Panc1 (cell line): ENCODE measurements at regions not wholly inside any gene's neighbourhood (a gene's known extent, or its start where the extent isn't known, plus 50 kb on each side); places are given as distances from the start of the nearest gene placed in this dataset.

Experiments used
- ATAC-seq: fragments of 200-7000 bp; cut with Tn5 transposase; 2 replicates; pipeline ENCODE4 v1.9.1; 2020; ENCODE audit warnings: mild to moderate bottlenecking, moderate library complexity
- BruUV-seq: library from RNA; stranded (reverse); fragments of 400-500 nt; replicated peaks from 2 replicates; lab custom pipeline; 2021; lab: Mats Ljungman, UMichigan
- CTCF ChIA-PET: fragments of 300-600 bp; sonication (Branson Sonifier 250); formaldehyde crosslinking; loops from one replicate; lab custom pipeline; 2022; ENCODE audit warnings: antibody characterized with exemption; lab: Charles Lee
- POLR2A ChIA-PET: fragments of 300-600 bp; sonication (Branson Sonifier 250); formaldehyde crosslinking; loops from one replicate; lab custom pipeline; 2022; ENCODE audit warnings: antibody characterized with exemption; lab: Charles Lee
- DNase-seq: peaks from one replicate; pipeline ENCODE4 v3.0.0-alpha.2; 2010; ENCODE audit warnings: low read depth, low spot score
- H3K27ac ChIP-seq: 2 replicates; pipeline ENCODE4 v1.5.1; 2011; ENCODE audit warnings: mild to moderate bottlenecking, low read length, inconsistent platforms
- H3K27me3 ChIP-seq: fragments of 200-500 bp; sonication (Bioruptor generic); 2 replicates; pipeline ENCODE4 v1.6.0; 2014; ENCODE audit warnings: low read length, inconsistent platforms; ENCODE audit not compliant: control insufficient read depth, insufficient read depth
- H3K36me3 ChIP-seq: fragments of 200-500 bp; sonication (Bioruptor generic); 2 replicates; pipeline ENCODE4 v1.5.1; 2014; ENCODE audit warnings: inconsistent platforms, mild to moderate bottlenecking, low read length, moderate library complexity; ENCODE audit not compliant: control insufficient read depth, insufficient read depth
- H3K4me1 ChIP-seq: 2 replicates; pipeline ENCODE4 v1.5.1; 2011; ENCODE audit warnings: inconsistent platforms, mild to moderate bottlenecking, low read length, moderate library complexity; ENCODE audit not compliant: control insufficient read depth, insufficient read depth
- H3K4me3 ChIP-seq, 2 experiments: 2 replicates each; pipeline ENCODE4 v1.5.1; 2011 to 2012; ENCODE audit warnings: low read depth in 2 of 2, low read length in 2 of 2, mild to moderate bottlenecking in 2 of 2, inconsistent platforms in 1 of 2, moderate library complexity in 1 of 2
- H3K9me3 ChIP-seq: fragments of 200-500 bp; sonication (Bioruptor generic); 2 replicates; pipeline ENCODE4 v1.5.1; 2014; ENCODE audit warnings: low read depth, mild to moderate bottlenecking, inconsistent platforms, low read length, moderate library complexity; ENCODE audit not compliant: control insufficient read depth, insufficient read depth
- POLR2AphosphoS5 ChIP-seq: IDR thresholded peaks from 2 replicates; pipeline ENCODE4 v1.6.1; 2012; ENCODE audit warnings: mild to moderate bottlenecking, low read depth, low read length, moderate library complexity
- SIN3A ChIP-seq: IDR thresholded peaks from 2 replicates; pipeline ENCODE4 v1.6.1; 2012; ENCODE audit warnings: low read depth, mild to moderate bottlenecking, low read length, moderate library complexity, borderline replicate concordance; ENCODE audit not compliant: insufficient read depth
- TCF7L2 ChIP-seq: IDR thresholded peaks from 2 replicates; pipeline ENCODE4 v1.6.1; 2011; ENCODE audit warnings: mild to moderate bottlenecking, low read depth, low read length, inconsistent platforms
- in situ Hi-C: cut with HindIII; loops from 2 replicates; pipeline ENCODE4 v1.10.0; 2016; ENCODE audit warnings: low sequenced_read_pairs, low pct_unique_long_range_greater_than_20kb
- intact Hi-C: fragments of 100-400 bp; cut with micrococcal nuclease; formaldehyde crosslinking; loops from one replicate; pipeline ENCODE4 v1.10.0; 2022; ENCODE audit not compliant: unreplicated experiment
- TF ChIP-seq, protein P1 (sequence below), 2 experiments: IDR thresholded peaks; 2 replicates each; pipeline ENCODE4 v1.6.1; 2011 to 2012; ENCODE audit warnings: low read depth in 2 of 2, control low read depth in 1 of 2, low read length in 1 of 2, mild to moderate bottlenecking in 1 of 2, moderate library complexity in 1 of 2; ENCODE audit not compliant: insufficient read depth in 1 of 2
- TF ChIP-seq, protein P2 (sequence below): fragments of 450-650 bp; IDR thresholded peaks from 2 replicates; pipeline ENCODE4 v1.5.1; 2017; ENCODE audit warnings: mild to moderate bottlenecking

DNA sequence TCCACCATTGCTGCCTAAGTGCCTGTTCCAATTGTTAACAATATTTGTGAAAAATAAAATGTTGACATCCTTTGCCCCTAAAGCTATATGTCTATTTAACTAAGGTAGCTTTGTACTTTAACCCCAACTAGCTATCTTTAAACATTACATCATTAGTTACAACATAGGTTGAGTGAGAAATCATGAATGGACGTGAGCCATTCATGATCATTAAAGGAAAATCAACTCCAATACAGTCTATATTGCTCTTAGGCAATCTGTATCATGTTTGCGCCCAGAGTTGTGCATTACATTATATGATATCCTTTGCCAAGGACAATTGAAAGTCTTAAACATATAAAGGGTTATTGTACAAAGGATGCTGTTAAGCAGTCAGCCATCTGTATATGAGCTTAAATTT lies 269.6 kb downstream of the ALX1 start:
- TF ChIP-seq POLR2AphosphoS5: no peak
- ATAC-seq (no peak), DNase-seq (no peak)
- in situ Hi-C loops (no loop called here), intact Hi-C loops (no loop called here)
- Histone ChIP-seq H3K36me3 (no peaks in the 10 kb centered on the region), H3K27me3 (no peaks in the 10 kb centered on the region), H3K9me3 (no peaks in the 10 kb centered on the region), H3K27ac (no peak overlapping the region), H3K4me3 (no peak overlapping the region), H3K4me1 (no peaks in the 10 kb centered on the region)
- ChIA-PET POLR2A (no interaction called here), CTCF (no interaction called here)
- no TSS peak for BruUV-seq

DNA sequence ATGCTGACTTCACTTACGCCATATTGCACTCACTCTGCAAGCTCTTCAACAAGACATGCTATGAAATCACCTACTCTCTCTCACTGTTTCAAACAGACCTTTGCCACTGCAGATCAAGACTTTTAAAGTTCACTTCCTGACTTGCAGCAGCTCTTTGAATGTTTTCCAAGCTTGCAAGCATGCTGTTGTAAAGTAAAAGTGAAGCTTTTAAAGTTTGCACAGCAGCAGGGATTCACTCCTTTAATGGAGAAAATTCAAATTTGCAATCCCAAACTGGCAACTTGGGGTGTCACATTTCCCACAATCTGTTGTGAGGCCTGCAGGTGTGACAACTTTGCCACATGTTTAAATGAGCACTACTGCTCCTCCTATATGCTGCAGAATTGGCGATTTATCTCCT lies 270.9 kb downstream of the ALX1 start:
- in situ Hi-C loops: no loop called here
- BruUV-seq: no TSS peak
- Histone ChIP-seq H3K9me3 (no peaks in the 10 kb centered on the region), H3K36me3 (no peaks in the 10 kb centered on the region), H3K4me1 (no peaks in the 10 kb centered on the region), H3K27me3 (no peaks in the 10 kb centered on the region), H3K27ac (no peak overlapping the region), H3K4me3 (no peak overlapping the region)
- TF ChIP-seq POLR2AphosphoS5 (no peak), TCF7L2 (no peak)
- TF ChIP-seq, protein P1, sequence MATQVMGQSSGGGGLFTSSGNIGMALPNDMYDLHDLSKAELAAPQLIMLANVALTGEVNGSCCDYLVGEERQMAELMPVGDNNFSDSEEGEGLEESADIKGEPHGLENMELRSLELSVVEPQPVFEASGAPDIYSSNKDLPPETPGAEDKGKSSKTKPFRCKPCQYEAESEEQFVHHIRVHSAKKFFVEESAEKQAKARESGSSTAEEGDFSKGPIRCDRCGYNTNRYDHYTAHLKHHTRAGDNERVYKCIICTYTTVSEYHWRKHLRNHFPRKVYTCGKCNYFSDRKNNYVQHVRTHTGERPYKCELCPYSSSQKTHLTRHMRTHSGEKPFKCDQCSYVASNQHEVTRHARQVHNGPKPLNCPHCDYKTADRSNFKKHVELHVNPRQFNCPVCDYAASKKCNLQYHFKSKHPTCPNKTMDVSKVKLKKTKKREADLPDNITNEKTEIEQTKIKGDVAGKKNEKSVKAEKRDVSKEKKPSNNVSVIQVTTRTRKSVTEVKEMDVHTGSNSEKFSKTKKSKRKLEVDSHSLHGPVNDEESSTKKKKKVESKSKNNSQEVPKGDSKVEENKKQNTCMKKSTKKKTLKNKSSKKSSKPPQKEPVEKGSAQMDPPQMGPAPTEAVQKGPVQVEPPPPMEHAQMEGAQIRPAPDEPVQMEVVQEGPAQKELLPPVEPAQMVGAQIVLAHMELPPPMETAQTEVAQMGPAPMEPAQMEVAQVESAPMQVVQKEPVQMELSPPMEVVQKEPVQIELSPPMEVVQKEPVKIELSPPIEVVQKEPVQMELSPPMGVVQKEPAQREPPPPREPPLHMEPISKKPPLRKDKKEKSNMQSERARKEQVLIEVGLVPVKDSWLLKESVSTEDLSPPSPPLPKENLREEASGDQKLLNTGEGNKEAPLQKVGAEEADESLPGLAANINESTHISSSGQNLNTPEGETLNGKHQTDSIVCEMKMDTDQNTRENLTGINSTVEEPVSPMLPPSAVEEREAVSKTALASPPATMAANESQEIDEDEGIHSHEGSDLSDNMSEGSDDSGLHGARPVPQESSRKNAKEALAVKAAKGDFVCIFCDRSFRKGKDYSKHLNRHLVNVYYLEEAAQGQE (IDR thresholded peaks at IDR 0.05; ENCODE audit: insufficient read depth in 1 of 2, low read depth in 2 of 2, low read length in 1 of 2): no peak
- TF ChIP-seq, protein P2, sequence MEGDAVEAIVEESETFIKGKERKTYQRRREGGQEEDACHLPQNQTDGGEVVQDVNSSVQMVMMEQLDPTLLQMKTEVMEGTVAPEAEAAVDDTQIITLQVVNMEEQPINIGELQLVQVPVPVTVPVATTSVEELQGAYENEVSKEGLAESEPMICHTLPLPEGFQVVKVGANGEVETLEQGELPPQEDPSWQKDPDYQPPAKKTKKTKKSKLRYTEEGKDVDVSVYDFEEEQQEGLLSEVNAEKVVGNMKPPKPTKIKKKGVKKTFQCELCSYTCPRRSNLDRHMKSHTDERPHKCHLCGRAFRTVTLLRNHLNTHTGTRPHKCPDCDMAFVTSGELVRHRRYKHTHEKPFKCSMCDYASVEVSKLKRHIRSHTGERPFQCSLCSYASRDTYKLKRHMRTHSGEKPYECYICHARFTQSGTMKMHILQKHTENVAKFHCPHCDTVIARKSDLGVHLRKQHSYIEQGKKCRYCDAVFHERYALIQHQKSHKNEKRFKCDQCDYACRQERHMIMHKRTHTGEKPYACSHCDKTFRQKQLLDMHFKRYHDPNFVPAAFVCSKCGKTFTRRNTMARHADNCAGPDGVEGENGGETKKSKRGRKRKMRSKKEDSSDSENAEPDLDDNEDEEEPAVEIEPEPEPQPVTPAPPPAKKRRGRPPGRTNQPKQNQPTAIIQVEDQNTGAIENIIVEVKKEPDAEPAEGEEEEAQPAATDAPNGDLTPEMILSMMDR: no peak
- POLR2A ChIA-PET: no interaction called here
- CTCF ChIA-PET: no interaction called here
- no peak for DNase-seq
- ATAC-seq: no peak
- intact Hi-C loops: no loop called here

DNA sequence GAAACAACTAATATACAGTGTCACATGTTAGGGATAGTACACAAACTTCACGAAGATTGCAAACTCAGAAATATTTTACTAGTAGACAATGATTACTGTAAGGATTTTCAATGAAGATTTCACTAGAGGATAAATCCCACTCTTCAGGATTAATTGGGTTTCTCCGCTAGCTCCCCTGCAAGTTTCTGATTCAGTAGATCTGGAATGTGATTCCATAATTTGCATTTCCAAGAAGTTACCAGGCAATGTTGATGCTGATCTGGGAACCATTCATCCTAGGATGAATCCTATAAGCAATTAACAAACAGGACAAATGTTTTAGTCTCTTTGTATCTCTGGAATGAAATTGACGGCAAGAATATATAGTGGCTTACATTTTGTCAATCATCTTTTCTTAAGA lies 272.4 kb downstream of the ALX1 start:
- intact Hi-C loops: no loop called here
- POLR2A ChIA-PET: no interaction called here
- no TSS peak for BruUV-seq

More for the DNA sequence above, 272.4 kb downstream of the ALX1 start:
- Histone ChIP-seq H3K27ac (no peak overlapping the region), H3K4me3 (no peak overlapping the region), H3K4me1 (no peaks in the 10 kb centered on the region), H3K9me3 (no peaks in the 10 kb centered on the region), H3K36me3 (no peaks in the 10 kb centered on the region), H3K27me3 (no peaks in the 10 kb centered on the region)
- CTCF ChIA-PET: no interaction called here
- ATAC-seq (no peak), DNase-seq (no peak)
- TF ChIP-seq TCF7L2: no peak
- no peak for TF ChIP-seq POLR2AphosphoS5
- TF ChIP-seq, protein P2: no peak
- TF ChIP-seq, protein P1 (IDR thresholded peaks at IDR 0.05; ENCODE audit: insufficient read depth in 1 of 2, low read depth in 2 of 2, low read length in 1 of 2): no peak
- TF ChIP-seq SIN3A: no peak
- in situ Hi-C loops: no loop called here
